ENCODE measurements at regions not wholly inside any gene's neighbourhood (a gene's known extent, or its start where the extent isn't known, plus 50 kb on each side); places are given as distances from the start of the nearest gene placed in this dataset.

- no peak for TF ChIP-seq CTCF (IDR thresholded peaks at IDR 0.05)
- no peak for TF ChIP-seq POLR2A (IDR thresholded peaks at IDR 0.05)
- no peak for DNase-seq
Measured at GRCh38 chr1:102365071-102365470, 368.3 kb upstream of the OLFM3 start.

GRCh38 chr1:102336602-102337001, 339.9 kb upstream of the OLFM3 start:
- no peaks in the 10 kb centered on the region for H3K36me3 ChIP-seq
- WGBS, 4 donors: 86 to 90% (median 89%) methylated on average over 5 of the region's 5 CpGs
- ATAC-seq (no peak), DNase-seq (no peak)
- no peaks in the 10 kb centered on the region for H3K9me3 ChIP-seq
- intact Hi-C loops (cut with DNase I): no loop called here
- H3K27me3 ChIP-seq: no peaks in the 10 kb centered on the region
- no peak for TF ChIP-seq CTCF (IDR thresholded peaks at IDR 0.05)
- TF ChIP-seq POLR2A (IDR thresholded peaks at IDR 0.05): no peak
- H3K4me1 ChIP-seq: no peaks in the 10 kb centered on the region
- no peak overlapping the region for H3K4me3 ChIP-seq
- no peak overlapping the region for H3K27ac ChIP-seq

More at GRCh38 chr1:102365071-102365470, 368.3 kb upstream of the OLFM3 start:
- Histone ChIP-seq H3K4me3 (no peak overlapping the region), H3K36me3 (no peaks in the 10 kb centered on the region), H3K9me3 (no peaks in the 10 kb centered on the region), H3K4me1 (no peaks in the 10 kb centered on the region), H3K27ac (no peak overlapping the region), H3K27me3 (no peaks in the 10 kb centered on the region)
- WGBS, 4 donors: 79 to 88% (median 84%) methylated on average over 3 of the region's 3 CpGs
- ATAC-seq: no peak
- intact Hi-C loops (cut with DNase I): no loop called here

- no peaks in the 10 kb centered on the region for H3K27me3 ChIP-seq
- no peak overlapping the region for H3K27ac ChIP-seq
- ATAC-seq: no peak
- TF ChIP-seq POLR2A (IDR thresholded peaks at IDR 0.05): no peak
- no peak for TF ChIP-seq CTCF (IDR thresholded peaks at IDR 0.05)
- intact Hi-C loops (cut with DNase I): no loop called here
- no peak for DNase-seq
- 82 to 85% (median 84%) methylated on average over 4 of the region's 4 CpGs for WGBS, 4 donors
- H3K9me3 ChIP-seq: peaks cover 0 to 7% (median 0%) of the 10 kb centered on the region in 12 donors
- H3K36me3 ChIP-seq: no peaks in the 10 kb centered on the region
- H3K4me3 ChIP-seq: no peak overlapping the region
- no peaks in the 10 kb centered on the region for H3K4me1 ChIP-seq
Measured at GRCh38 chr1:102318104-102318806, 321.5 kb upstream of the OLFM3 start.

- ATAC-seq (no peak), DNase-seq (no peak)
- no peaks in the 10 kb centered on the region for H3K36me3 ChIP-seq
- H3K4me3 ChIP-seq: no peak overlapping the region
- H3K27me3 ChIP-seq: no peaks in the 10 kb centered on the region
- H3K9me3 ChIP-seq: peaks cover 0 to 7% (median 0%) of the 10 kb centered on the region in 12 donors
- intact Hi-C loops (cut with DNase I): no loop called here
- TF ChIP-seq CTCF (IDR thresholded peaks at IDR 0.05): no peak
- TF ChIP-seq POLR2A (IDR thresholded peaks at IDR 0.05): no peak
- no peaks in the 10 kb centered on the region for H3K4me1 ChIP-seq
- H3K27ac ChIP-seq: no peak overlapping the region
Measured at GRCh38 chr1:102315096-102315495, 318.4 kb upstream of the OLFM3 start.
